Tongue (tissue), 1 donor: ENCODE measurements at regions not wholly inside any gene's neighbourhood (a gene's known extent, or its start where the extent isn't known, plus 50 kb on each side); places are given as distances from the start of the nearest gene placed in this dataset.
"Not testable (repeated sequence)": the region's sequence is repeated elsewhere in the genome, so short reads cannot be mapped to it uniquely, and the experiment has no call there.

Experiments
- DNase-seq: peaks from one replicate; pipeline ENCODE4 v3.0.0-alpha.2; 2015

DNA sequence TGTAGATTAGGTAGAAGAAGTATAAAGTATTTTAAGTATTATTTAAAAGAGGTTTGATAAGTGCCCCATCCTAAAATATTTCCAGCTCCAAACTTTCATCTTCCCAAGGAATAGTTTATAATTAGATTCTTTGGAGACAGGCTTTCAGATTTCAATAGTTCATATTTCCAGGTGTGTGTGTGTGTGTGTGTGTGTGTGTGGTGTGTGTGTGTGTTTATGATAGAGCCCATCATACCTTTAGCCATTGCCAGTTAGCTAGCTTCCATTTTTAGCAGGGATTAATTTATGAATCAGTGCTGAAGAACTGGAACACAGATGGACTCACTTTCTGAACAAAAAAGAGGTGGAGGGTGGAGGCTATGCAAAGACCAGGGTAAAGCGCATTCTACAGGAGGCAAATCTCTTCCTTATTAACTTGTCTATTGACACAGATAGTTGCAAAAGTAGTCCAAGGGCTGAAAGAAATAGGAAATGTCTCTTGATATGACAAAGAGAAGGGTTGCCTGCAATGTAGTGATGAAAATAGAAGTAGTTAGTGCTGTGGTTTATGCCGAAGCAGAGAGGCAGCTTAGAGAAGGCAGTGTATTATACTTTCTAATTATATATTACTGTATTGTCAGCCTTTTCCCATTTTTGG lies 301.1 kb downstream of the MAN2A1 start:
- DNase-seq: no peak

DNA sequence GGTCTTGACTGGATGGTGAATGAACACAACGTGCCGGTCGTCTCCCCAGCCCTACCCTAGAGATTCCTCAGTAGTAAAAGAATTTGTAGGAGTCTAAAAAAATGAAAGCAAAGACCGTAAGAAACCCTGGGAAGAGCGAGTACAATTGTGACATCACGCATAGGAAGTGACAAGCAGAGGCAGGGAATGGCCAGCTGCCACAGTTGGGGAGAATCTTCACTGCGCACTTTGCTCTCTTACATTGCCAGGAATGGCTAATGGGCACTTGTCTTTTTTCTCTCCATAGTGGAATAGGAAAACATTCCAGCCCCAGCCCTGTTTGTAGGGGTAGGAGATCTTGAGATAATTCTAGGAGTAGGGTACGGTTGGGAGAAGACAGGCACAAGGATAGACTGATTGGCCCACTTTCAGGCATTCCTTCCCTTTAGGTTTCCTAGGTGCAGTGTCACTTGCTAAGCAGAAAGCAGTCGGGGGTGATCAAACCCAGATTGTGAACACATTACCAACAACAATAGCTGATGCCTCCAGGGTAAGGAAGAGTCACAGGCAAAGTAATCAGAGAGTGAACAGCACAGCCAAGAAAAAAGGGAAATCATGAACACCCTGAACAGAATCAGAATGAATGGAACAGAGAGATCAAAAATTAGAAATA lies 302.7 kb downstream of the MAN2A1 start:
- no peak for DNase-seq

GRCh38 chr5:109994135-109994534 lies 304.4 kb downstream of the MAN2A1 start:
- no peak for DNase-seq

DNA sequence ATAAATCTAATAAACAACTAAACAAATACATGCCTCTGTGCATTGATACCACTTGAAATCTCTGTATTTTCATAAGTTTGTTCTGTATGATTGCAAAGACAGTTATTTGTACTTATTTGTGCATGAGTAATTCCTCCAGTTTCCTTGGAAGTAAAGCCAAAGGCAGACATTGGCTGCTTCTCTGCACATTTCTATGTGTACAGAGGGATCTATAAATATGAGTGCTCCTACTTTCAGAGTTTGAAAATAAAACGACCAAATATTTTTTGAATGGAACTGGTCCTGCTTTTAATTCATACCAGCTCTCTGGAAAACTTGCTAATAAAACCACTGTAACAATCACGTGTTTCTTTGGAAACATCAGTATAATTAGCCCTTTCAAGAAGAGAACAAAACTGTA lies 306.5 kb downstream of the MAN2A1 start:
- DNase-seq: peak; percentile 37

GRCh38 chr5:109997161-109997560 lies 307.4 kb downstream of the MAN2A1 start:
- no peak for DNase-seq

DNA sequence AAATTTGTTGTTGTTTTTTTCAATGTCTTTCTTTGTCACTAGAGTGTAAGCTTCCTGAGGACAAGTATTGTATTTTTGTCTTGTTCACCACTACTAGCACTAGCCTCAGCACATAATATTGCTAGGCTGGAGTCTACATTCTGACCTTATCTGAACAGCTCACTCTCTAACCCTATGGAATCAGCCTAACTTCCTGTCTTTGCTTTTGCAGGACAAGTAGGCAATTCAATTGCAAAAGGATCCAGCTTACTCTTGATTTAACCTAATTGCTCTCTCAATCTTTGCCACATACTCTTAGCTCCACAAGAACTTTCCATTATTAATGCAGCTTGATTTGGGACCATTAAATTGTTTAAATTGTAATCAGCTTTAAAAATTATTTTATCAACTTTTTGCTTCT lies 308.5 kb downstream of the MAN2A1 start:
- no peak for DNase-seq

- no peak for DNase-seq
Observed at GRCh38 chr5:109998726-109999125, 309.0 kb downstream of the MAN2A1 start.

DNA sequence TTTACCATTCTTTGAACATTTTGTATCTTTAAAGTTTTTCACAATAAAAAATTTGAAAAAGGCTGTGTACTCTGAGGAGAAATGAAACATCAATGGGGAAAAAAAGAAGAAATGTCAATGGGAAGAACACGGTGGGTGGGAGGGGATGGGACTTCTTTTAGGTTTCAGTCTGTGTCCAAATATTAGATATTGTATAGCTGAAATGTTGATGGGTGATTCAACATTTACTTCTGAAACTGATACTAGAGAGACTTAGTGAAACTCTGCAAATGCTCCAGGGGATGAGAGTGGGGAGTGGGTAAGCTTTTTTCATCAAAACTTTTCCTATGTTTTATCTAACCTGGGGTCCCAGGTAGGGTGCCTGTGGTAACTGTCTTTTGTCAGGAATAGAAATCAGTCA lies 311.9 kb downstream of the MAN2A1 start:
- no peak for DNase-seq

- no peak for DNase-seq
Observed at GRCh38 chr5:110002652-110003051, 312.9 kb downstream of the MAN2A1 start.

DNA sequence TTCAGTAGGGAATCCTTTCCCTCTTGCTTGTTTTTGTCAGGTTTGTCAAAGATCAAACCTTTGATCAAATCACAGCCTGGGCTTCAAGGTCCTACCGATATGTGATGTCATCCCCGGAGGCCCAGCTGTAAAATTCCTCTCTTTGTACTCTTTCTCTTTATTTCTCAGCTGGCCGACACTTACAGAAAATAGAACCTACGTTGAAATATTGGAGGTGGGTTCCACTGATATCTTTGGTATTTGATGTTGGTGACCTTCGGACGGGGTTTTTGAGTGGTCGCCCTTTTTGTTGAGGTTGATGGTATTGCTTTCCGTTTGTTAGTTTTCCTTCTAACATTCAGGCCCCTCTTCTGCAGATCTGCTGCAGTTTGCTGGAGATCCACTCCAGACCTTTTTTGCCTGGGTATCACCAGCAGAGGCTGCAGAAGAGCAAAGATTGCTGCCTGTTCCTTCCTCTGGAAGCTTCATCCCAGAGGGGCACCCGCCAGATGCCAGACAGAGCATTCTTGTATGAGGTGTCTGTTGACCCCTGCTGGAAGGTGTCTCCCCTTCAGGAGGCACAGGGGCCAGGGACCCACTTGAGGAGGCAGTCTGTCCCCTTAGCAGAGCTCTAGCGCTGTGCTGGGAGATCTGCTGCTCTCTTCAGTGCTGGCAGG lies 316.3 kb downstream of the MAN2A1 start:
- DNase-seq: not testable (repeated sequence)

- no peak for DNase-seq
Observed at GRCh38 chr5:110007101-110007500, 317.4 kb downstream of the MAN2A1 start.

GRCh38 chr5:110008131-110008530 lies 318.4 kb downstream of the MAN2A1 start:
- DNase-seq: no peak

- no peak for DNase-seq
Observed at GRCh38 chr5:110012145-110012544, 322.4 kb downstream of the MAN2A1 start.

DNA sequence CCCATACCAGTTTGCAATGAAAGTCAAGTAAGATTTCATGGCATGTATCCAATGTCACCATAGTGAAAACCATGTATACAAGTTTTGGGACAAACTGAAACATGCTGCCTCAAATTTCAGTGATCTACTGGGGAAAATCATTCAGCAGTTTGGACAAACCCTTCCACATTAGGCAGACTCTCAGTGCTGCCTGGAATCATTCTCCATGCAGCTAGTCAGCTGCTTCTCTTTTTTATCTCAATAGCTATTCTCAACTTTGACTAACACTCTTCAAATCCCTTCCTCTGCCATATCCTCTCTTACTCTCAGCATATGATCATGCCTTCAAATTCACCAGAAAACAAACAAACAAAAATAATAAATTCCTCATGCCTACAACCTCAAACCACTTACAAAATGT lies 323.3 kb downstream of the MAN2A1 start:
- no peak for DNase-seq

- no peak for DNase-seq
Observed at GRCh38 chr5:110017854-110018253, 328.1 kb downstream of the MAN2A1 start.

GRCh38 chr5:110018509-110018908 lies 328.8 kb downstream of the MAN2A1 start:
- no peak for DNase-seq

- no peak for DNase-seq
Observed at GRCh38 chr5:110019119-110019518, 329.4 kb downstream of the MAN2A1 start.

DNA sequence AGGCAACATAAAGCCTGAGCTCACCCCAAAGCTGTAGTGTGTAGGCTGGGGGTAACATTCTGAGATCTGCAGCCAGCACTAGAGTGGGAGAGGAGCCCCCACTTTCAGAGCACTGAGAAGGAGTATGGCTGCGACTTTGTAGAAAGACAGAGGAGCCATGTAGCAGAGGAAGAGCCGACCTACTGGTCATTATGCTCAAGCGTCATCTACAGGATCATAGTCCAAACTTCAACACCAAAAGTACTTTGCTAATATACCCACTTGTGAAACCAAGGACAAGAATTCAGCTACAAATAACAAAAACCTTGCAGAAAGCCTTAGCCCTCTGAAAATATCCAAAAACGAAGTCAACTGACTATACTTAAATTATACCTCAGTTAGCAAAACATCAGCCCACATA lies 330.1 kb downstream of the MAN2A1 start:
- no peak for DNase-seq

GRCh38 chr5:110021251-110021650 lies 331.5 kb downstream of the MAN2A1 start:
- DNase-seq: no peak

DNA sequence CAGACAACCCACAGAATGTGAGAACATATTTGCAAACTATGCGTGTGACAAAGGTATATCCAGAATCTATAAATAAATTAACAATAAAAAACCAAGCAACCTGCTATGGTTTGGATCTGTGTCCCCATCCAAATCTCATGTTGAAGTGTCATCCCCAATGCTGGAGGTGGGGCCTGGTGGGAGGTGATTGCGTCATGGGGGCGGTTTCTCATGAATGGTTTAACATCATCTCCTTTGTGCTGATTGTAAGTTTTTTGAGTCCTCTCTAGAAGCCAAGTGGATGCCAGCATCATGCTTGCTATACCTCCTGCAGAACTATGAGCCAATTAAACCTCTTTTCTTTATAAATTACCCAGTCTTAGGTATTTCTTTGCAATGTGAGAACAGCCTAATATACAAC lies 335.4 kb downstream of the MAN2A1 start:
- DNase-seq: no peak

DNA sequence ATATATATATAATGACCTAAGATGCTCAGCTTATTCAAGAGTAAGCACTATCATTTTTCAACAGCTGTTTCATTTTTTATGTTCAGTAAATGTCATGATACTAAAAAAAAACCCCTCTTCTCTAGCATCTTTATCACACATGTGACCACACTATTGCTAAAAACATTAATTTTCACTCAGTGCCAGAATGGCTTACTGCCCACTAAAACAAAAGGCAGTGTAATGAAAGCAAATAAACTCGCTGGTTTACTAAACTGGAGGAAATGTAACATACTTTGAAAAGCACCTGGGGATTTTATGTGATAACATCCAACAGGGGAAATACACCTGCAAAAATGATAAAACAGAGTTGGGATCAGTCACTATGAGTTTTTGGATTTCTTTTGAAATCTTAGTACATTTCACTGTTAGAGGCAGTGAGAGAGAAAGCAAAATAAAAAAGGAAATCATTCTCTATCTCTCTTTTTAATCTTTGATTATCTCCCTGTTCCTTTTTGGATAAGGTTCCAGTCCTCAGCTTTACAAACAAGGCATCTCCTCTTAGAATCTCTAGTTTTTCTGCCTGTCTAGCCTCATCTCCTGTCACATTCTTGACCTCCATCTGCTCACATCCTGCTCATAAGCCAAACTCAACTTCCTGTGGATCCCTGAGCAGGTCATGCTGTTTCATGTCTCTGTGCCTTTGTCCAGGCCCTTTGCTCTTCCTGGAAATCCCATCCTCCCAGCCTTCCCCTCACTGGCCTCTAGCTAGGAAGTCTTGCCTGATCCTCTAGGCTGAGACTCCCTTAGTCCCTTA lies 338.0 kb downstream of the MAN2A1 start:
- no peak for DNase-seq

DNA sequence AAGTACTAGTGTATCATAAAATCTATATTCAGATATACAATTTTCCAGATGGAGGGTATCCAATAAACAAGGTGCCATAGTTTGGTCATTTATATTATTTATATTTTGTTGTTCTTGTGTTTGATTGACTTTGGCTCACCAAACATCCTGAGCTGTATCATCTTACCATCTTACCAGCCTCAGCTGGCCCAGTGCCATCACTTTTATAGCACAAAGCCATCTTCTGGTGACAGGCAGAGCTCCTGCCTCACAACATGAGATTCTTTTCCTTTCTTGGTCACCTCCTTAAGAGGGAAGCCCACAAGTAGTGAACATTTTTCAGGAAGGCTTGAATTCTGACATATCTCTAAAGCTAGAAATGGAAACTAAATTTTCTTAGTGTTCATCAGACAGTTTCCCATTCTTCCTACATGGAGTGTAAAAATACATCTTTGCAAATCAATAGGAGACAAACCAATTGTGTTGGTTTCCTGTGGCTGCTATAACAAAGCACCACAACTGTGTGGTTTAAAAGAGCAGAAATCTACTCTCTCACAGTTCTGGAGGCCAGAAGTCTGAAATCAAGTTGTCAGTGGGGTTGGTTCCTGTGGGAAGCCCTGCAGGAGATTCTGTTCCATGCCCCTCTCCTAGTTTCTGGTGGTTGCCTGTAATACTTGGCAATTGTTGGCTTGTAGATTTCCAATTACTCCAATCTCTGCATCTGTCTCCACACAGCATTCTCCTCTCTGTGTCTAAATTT lies 341.8 kb downstream of the MAN2A1 start:
- DNase-seq: peak; percentile 62
